IMR-90 (cell line): ENCODE measurements at regions not wholly inside any gene's neighbourhood (a gene's known extent, or its start where the extent isn't known, plus 50 kb on each side); places are given as distances from the start of the nearest gene placed in this dataset.

ENCODE experiments used
- ATAC-seq: fragments of 200-7000 bp; cut with Tn5 transposase; 2 replicates; pipeline ENCODE4 v1.9.1; 2020; ENCODE audit warnings: low read depth, mild to moderate bottlenecking, moderate library complexity
- BruUV-seq: library from RNA; stranded (reverse); fragments of 400-500 nt; replicated peaks from 2 replicates; lab custom pipeline; 2021; lab: Mats Ljungman, UMichigan
- CTCF ChIA-PET: fragments of 300-600 bp; formaldehyde crosslinking; extraction: SDS; loops from one replicate; lab custom pipeline; 2021; ENCODE audit warnings: antibody characterized with exemption; lab: Yijun Ruan, JAX
- POLR2A ChIA-PET: fragments of 300-600 bp; sonication (Branson Sonifier 250); formaldehyde crosslinking; loops from one replicate; lab custom pipeline; 2022; ENCODE audit warnings: antibody characterized with exemption; ENCODE audit not compliant: unreplicated experiment; lab: Charles Lee
- DNase-seq: peaks from one replicate; pipeline ENCODE4 v3.0.0; 2013
- H2AFZ ChIP-seq: replicated peaks from 2 replicates; pipeline ENCODE3; 2013; ENCODE audit warnings: low read length, mild to moderate bottlenecking; ENCODE audit not compliant: poor library complexity
- H2AK5ac ChIP-seq: 2 replicates; pipeline ENCODE4 v1.6.1; 2013; ENCODE audit warnings: low read depth, low read length, inconsistent platforms
- H2AK9ac ChIP-seq: replicated peaks from 2 replicates; pipeline ENCODE3; 2013; ENCODE audit warnings: mild to moderate bottlenecking, low read depth, low read length, moderate library complexity; ENCODE audit not compliant: poor library complexity
- H2BK120ac ChIP-seq: 2 replicates; pipeline ENCODE4 v1.6.1; 2013; ENCODE audit warnings: low read depth, low read length, inconsistent platforms
- H2BK15ac ChIP-seq: 3 replicates; pipeline ENCODE4 v1.6.1; 2013; ENCODE audit warnings: low read depth, low read length, inconsistent platforms
- H2BK20ac ChIP-seq: 2 replicates; pipeline ENCODE4 v1.6.1; 2013; ENCODE audit warnings: low read depth, mild to moderate bottlenecking, inconsistent platforms, low read length, moderate library complexity
- H2BK5ac ChIP-seq: 2 replicates; pipeline ENCODE4 v1.6.1; 2013; ENCODE audit warnings: mild to moderate bottlenecking, low read depth, low read length, inconsistent platforms; ENCODE audit not compliant: poor library complexity, severe bottlenecking
- H3K14ac ChIP-seq: replicated peaks from 2 replicates; pipeline ENCODE4 v1.6.1; 2013; ENCODE audit warnings: low read depth, low read length, inconsistent platforms
- H3K18ac ChIP-seq: 2 replicates; pipeline ENCODE4 v1.6.1; 2013; ENCODE audit warnings: low read depth, low read length, control low read depth
- H3K23ac ChIP-seq: 2 replicates; pipeline ENCODE4 v1.6.1; 2013; ENCODE audit warnings: low read depth, low read length, inconsistent platforms
- H3K27ac ChIP-seq: 2 replicates; pipeline ENCODE4 v1.5.1; 2013; ENCODE audit warnings: mild to moderate bottlenecking, control low read depth, low read length; ENCODE audit not compliant: insufficient read depth
- H3K27me3 ChIP-seq: 2 replicates; pipeline ENCODE4 v1.6.1; 2013; ENCODE audit warnings: low read length; ENCODE audit not compliant: control insufficient read depth, insufficient read depth
- H3K36me3 ChIP-seq: 2 replicates; pipeline ENCODE4 v1.6.1; 2013; ENCODE audit warnings: low read length, mixed read lengths; ENCODE audit not compliant: control insufficient read depth, insufficient read depth
- H3K4ac ChIP-seq: 2 replicates; pipeline ENCODE4 v1.6.1; 2013; ENCODE audit warnings: low read depth, low read length, inconsistent platforms
- H3K4me1 ChIP-seq: 2 replicates; pipeline ENCODE4 v1.6.1; 2013; ENCODE audit warnings: low read length, mixed read lengths; ENCODE audit not compliant: control insufficient read depth, insufficient read depth
- H3K4me2 ChIP-seq: 2 replicates; pipeline ENCODE4 v1.6.1; 2013; ENCODE audit warnings: low read depth, mild to moderate bottlenecking, control low read depth, low read length, moderate library complexity
- H3K4me3 ChIP-seq: 2 replicates; pipeline ENCODE4 v1.5.1; 2013; ENCODE audit warnings: low read depth, mild to moderate bottlenecking, control low read depth, low read length, moderate library complexity; ENCODE audit not compliant: insufficient read depth
- H3K56ac ChIP-seq: 2 replicates; pipeline ENCODE4 v1.6.1; 2013; ENCODE audit warnings: low read length, inconsistent platforms; ENCODE audit not compliant: insufficient read depth; ENCODE audit errors: extremely low read depth
- H3K79me1 ChIP-seq, 2 experiments: 2 replicates each; pipeline ENCODE4 v1.6.1; 2013; ENCODE audit warnings: low read length in 2 of 2, inconsistent platforms in 1 of 2, low read depth in 1 of 2
- H3K9ac ChIP-seq: 2 replicates; pipeline ENCODE4 v1.6.1; 2013; ENCODE audit warnings: low read depth, low read length, control low read depth
- H3K9me1 ChIP-seq: 2 replicates; pipeline ENCODE4 v1.6.1; 2013; ENCODE audit warnings: low read length, inconsistent platforms; ENCODE audit not compliant: insufficient read depth
- H3K9me3 ChIP-seq: 2 replicates; pipeline ENCODE4 v1.6.1; 2013; ENCODE audit warnings: low read length; ENCODE audit not compliant: control insufficient read depth, insufficient read depth
- H4K20me1 ChIP-seq: 2 replicates; pipeline ENCODE4 v1.6.1; 2013; ENCODE audit warnings: low read length, inconsistent platforms; ENCODE audit not compliant: insufficient read depth
- H4K5ac ChIP-seq: 2 replicates; pipeline ENCODE4 v1.6.1; 2013; ENCODE audit warnings: mild to moderate bottlenecking, low read depth, low read length, control low read depth
- H4K8ac ChIP-seq, 2 experiments: 2 replicates each; pipeline ENCODE4 v1.6.1; 2013; ENCODE audit warnings: low read depth in 2 of 2, low read length in 2 of 2, control low read depth in 1 of 2, inconsistent platforms in 1 of 2
- H4K91ac ChIP-seq: 2 replicates; pipeline ENCODE4 v1.6.1; 2013; ENCODE audit warnings: low read depth, low read length, inconsistent platforms; ENCODE audit not compliant: insufficient read depth
- CEBPB ChIP-seq: IDR thresholded peaks from 2 replicates; pipeline ENCODE4 v1.6.1; 2012; ENCODE audit warnings: low read depth, low read length, improper control_type of control experiment
- CTCF ChIP-seq: conservative IDR thresholded peaks from 2 replicates; pipeline ENCODE4 v1.5.1; 2012; ENCODE audit warnings: mild to moderate bottlenecking, low read depth, low read length, improper control_type of control experiment
- FOS ChIP-seq: fragments of 150-350 bp; IDR thresholded peaks from 2 replicates; pipeline ENCODE4 v1.6.1; 2016; ENCODE audit warnings: low read depth, low read length
- MAFK ChIP-seq: IDR thresholded peaks from 2 replicates; pipeline ENCODE4 v1.6.1; 2012; ENCODE audit warnings: low read depth, low read length, improper control_type of control experiment
- MAZ ChIP-seq: IDR thresholded peaks from 2 replicates; pipeline ENCODE4 v1.6.1; 2012; ENCODE audit warnings: low read depth, mild to moderate bottlenecking, low read length, improper control_type of control experiment, moderate library complexity, borderline replicate concordance
- MXI1 ChIP-seq: IDR thresholded peaks from 2 replicates; pipeline ENCODE4 v1.6.1; 2012; ENCODE audit warnings: low read depth, mild to moderate bottlenecking, low read length, moderate library complexity, borderline replicate concordance
- POLR2A ChIP-seq: IDR thresholded peaks from 2 replicates; pipeline ENCODE4 v1.6.1; 2012; ENCODE audit warnings: mild to moderate bottlenecking, low read depth, low read length
- RCOR1 ChIP-seq: IDR thresholded peaks from 2 replicates; pipeline ENCODE4 v1.6.1; 2012; ENCODE audit warnings: mild to moderate bottlenecking, low read length, improper control_type of control experiment; ENCODE audit not compliant: insufficient replicate concordance
- USF2 ChIP-seq: fragments of 150-350 bp; IDR thresholded peaks from 2 replicates; pipeline ENCODE4 v1.6.1; 2017; ENCODE audit warnings: mild to moderate bottlenecking, antibody characterized with exemption, low read length, low read depth
- WGBS, 2 experiments: methylation state at CpG; one replicate each; pipeline versions ENCODE4 v1.1.5 to v1.1.7; 2013; ENCODE audit warnings: missing lambda C conversion rate in 2 of 2; ENCODE audit not compliant: insufficient read length in 1 of 2; ENCODE audit errors: extremely low coverage in 2 of 2; 5-methylcytosine and 5-hydroxymethylcytosine counted together
- dilution Hi-C: fragments of 300-500 bp; cut with HindIII; formaldehyde crosslinking; loops from one replicate; pipeline ENCODE4 v1.14.3; 2018; ENCODE audit warnings: low sequenced_read_pairs; ENCODE audit not compliant: unreplicated experiment
- in situ Hi-C: fragments of 300-500 bp; cut with MboI; formaldehyde crosslinking; loops from 3 replicates; pipeline ENCODE4 v1.14.3; 2019; ENCODE audit warnings: low sequenced_read_pairs, inconsistent platforms, mixed read lengths
- intact Hi-C: fragments of 100-400 bp; cut with micrococcal nuclease; formaldehyde crosslinking; loops from 2 replicates; pipeline ENCODE4 v1.10.0; 2022

GRCh38 chr4:14868426-14869395 is 133.6 kb upstream of the CPEB2 start:
- Histone ChIP-seq H3K56ac (no peak overlapping the region), H3K4me2 (no peak overlapping the region), H2BK20ac (no peak overlapping the region), H3K4me1 (no peaks in the 10 kb centered on the region), H2BK15ac (no peak overlapping the region), H3K79me1 (no peaks in the 10 kb centered on the region), H3K23ac (no peak overlapping the region), H4K5ac (no peak overlapping the region), H3K4ac (no peak overlapping the region), H2BK5ac (no peak overlapping the region), H3K4me3 (no peak overlapping the region), H4K8ac (no peak overlapping the region), H3K18ac (no peak overlapping the region), H3K9me3 (no peaks in the 10 kb centered on the region), H3K36me3 (no peaks in the 10 kb centered on the region), H3K27ac (no peak overlapping the region), H2BK120ac (no peak overlapping the region), H3K14ac (no peak overlapping the region), H4K20me1 (no peaks in the 10 kb centered on the region), H3K9me1 (no peaks in the 10 kb centered on the region), H3K27me3 (peaks cover 8% of the 10 kb centered on the region), H2AFZ (no peak overlapping the region), H2AK5ac (no peak overlapping the region), H4K91ac (no peak overlapping the region), H3K9ac (no peak overlapping the region), H2AK9ac (no peak overlapping the region)
- dilution Hi-C loops: no loop called here
- in situ Hi-C loops: loop anchor here (25.0 kb wide), 1 partner anchor 594 kb away; the partner anchor contains the start of gene CC2D2A
- BruUV-seq: no TSS peak
- CTCF ChIA-PET: interaction anchor here (0.7 kb wide), 1 partner anchor 13 kb away, joined by 5 read pairs; no protein-coding TSS in a partner anchor
- intact Hi-C loops: no loop called here
- DNase-seq: no peak
- ATAC-seq: no peak
- POLR2A ChIA-PET: interaction anchor here (0.6 kb wide), 1 partner anchor 13 kb away, joined by 3 read pairs; no protein-coding TSS in a partner anchor
- WGBS, 2 experiments: no CpG with 5 or more reads among the region's 4 CpGs
- TF ChIP-seq MXI1 (no peak), USF2 (no peak), POLR2A (no peak), CTCF (no peak), MAZ (no peak), FOS (no peak), RCOR1 (no peak), MAFK (no peak), CEBPB (no peak)
